GM23338 (cell line): ENCODE measurements at regions not wholly inside any gene's neighbourhood (a gene's known extent, or its start where the extent isn't known, plus 50 kb on each side); places are given as distances from the start of the nearest gene placed in this dataset.

ENCODE experiments used
- ATAC-seq: fragments of 200-7000 bp; cut with Tn5 transposase; 3 replicates; pipeline ENCODE4 v1.9.1; 2020
- DNase-seq: peaks from one replicate; pipeline ENCODE4 v3.0.0-alpha.2; 2015; ENCODE audit warnings: low spot score
- H2AFZ ChIP-seq: fragments of 200-600 bp; sonication (generic); 2 replicates; pipeline ENCODE4 v1.8.0; 2016; ENCODE audit warnings: antibody characterized with exemption, mild to moderate bottlenecking, moderate library complexity
- H3F3A ChIP-seq: fragments of 200-600 bp; sonication (generic); replicated peaks from 2 replicates; pipeline ENCODE4 v1.8.0; 2017; ENCODE audit warnings: antibody characterized with exemption, mixed run types, low read depth
- H3K27ac ChIP-seq: fragments of 200-600 bp; sonication (generic); 2 replicates; pipeline ENCODE4 v1.6.1; 2016; ENCODE audit warnings: low read depth
- H3K27me3 ChIP-seq: fragments of 200-600 bp; sonication (generic); 2 replicates; pipeline ENCODE4 v1.8.0; 2016; ENCODE audit warnings: mild to moderate bottlenecking, mixed run types, moderate library complexity; ENCODE audit not compliant: insufficient read depth
- H3K36me3 ChIP-seq: fragments of 200-600 bp; sonication (generic); 2 replicates; pipeline ENCODE4 v1.8.0; 2016; ENCODE audit warnings: mild to moderate bottlenecking; ENCODE audit not compliant: insufficient read depth
- H3K4me1 ChIP-seq: fragments of 200-600 bp; sonication (generic); 2 replicates; pipeline ENCODE4 v1.8.0; 2016; ENCODE audit warnings: mild to moderate bottlenecking, moderate library complexity; ENCODE audit not compliant: insufficient read depth
- H3K4me2 ChIP-seq: fragments of 200-600 bp; sonication (generic); 2 replicates; pipeline ENCODE4 v1.7.1; 2017; ENCODE audit warnings: mixed run types
- H3K4me3 ChIP-seq: fragments of 200-600 bp; sonication (generic); 2 replicates; pipeline ENCODE4 v1.6.1; 2016; ENCODE audit warnings: mixed run types
- H3K79me2 ChIP-seq: fragments of 200-600 bp; sonication (generic); replicated peaks from 2 replicates; pipeline ENCODE4 v1.8.0; 2017; ENCODE audit warnings: mild to moderate bottlenecking; ENCODE audit not compliant: insufficient read depth
- H3K9me2 ChIP-seq: fragments of 200-600 bp; sonication (generic); 2 replicates; pipeline ENCODE4 v1.8.0; 2017; ENCODE audit not compliant: insufficient read depth
- H4K20me1 ChIP-seq: fragments of 200-600 bp; sonication (generic); replicated peaks from 2 replicates; pipeline ENCODE4 v1.8.0; 2017; ENCODE audit warnings: mild to moderate bottlenecking; ENCODE audit not compliant: insufficient read depth
- H3K27ac Mint-ChIP-seq: 2 replicates; pipeline ENCODE4 v1.8.0; 2020; ENCODE audit warnings: inconsistent platforms, mild to moderate bottlenecking, moderate library complexity, mixed read lengths
- H3K27me3 Mint-ChIP-seq: 3 replicates; pipeline ENCODE4 v1.8.0; 2022; ENCODE audit warnings: low read depth, mild to moderate bottlenecking, moderate library complexity, mixed read lengths, inconsistent platforms; ENCODE audit not compliant: insufficient read depth, poor library complexity
- H3K36me3 Mint-ChIP-seq: 3 replicates; pipeline ENCODE4 v1.8.0; 2021; ENCODE audit warnings: low read depth, mild to moderate bottlenecking, inconsistent platforms, moderate library complexity, mixed read lengths
- H3K4me1 Mint-ChIP-seq: 3 replicates; pipeline ENCODE4 v1.8.0; 2020; ENCODE audit warnings: mild to moderate bottlenecking, inconsistent platforms, mixed read lengths
- H3K4me3 Mint-ChIP-seq: 3 replicates; pipeline ENCODE4 v1.8.0; 2021; ENCODE audit warnings: moderate library complexity, mild to moderate bottlenecking, inconsistent platforms, mixed read lengths
- H3K9me3 Mint-ChIP-seq: 3 replicates; pipeline ENCODE4 v1.8.0; 2020; ENCODE audit warnings: moderate library complexity, mild to moderate bottlenecking, inconsistent platforms, mixed read lengths
- CREB1 ChIP-seq: fragments of 250-450 bp; sonication (Bioruptor Pico); IDR thresholded peaks from 2 replicates; pipeline ENCODE4 v1.5.0; 2020; ENCODE audit warnings: low read depth, mild to moderate bottlenecking, moderate library complexity
- EZH2phosphoT487 ChIP-seq: fragments of 200-600 bp; sonication (generic); IDR thresholded peaks from one replicate; pipeline ENCODE4 v1.8.1; 2018; ENCODE audit warnings: antibody characterized with exemption; ENCODE audit not compliant: unreplicated experiment
- JUNB ChIP-seq: IDR thresholded peaks from one replicate; pipeline ENCODE4 v1.6.1; 2016; ENCODE audit warnings: antibody characterized with exemption; ENCODE audit not compliant: unreplicated experiment
- NANOG ChIP-seq: IDR thresholded peaks from 2 replicates; pipeline ENCODE4 v1.6.1; 2016; ENCODE audit warnings: antibody characterized with exemption, borderline replicate concordance
- POLR2AphosphoS5 ChIP-seq: IDR thresholded peaks from 2 replicates; pipeline ENCODE4 v1.6.1; 2016; ENCODE audit warnings: antibody characterized with exemption, low read depth
- ZNF114 ChIP-seq: fragments of 250-450 bp; sonication (Bioruptor Pico); IDR thresholded peaks from 2 replicates; pipeline ENCODE4 v1.5.0; 2020; ENCODE audit warnings: mild to moderate bottlenecking, moderate library complexity
- ZNF331 ChIP-seq: fragments of 250-450 bp; sonication (Bioruptor Pico); IDR thresholded peaks from 2 replicates; pipeline ENCODE4 v1.5.0; 2020; ENCODE audit warnings: low read depth, mild to moderate bottlenecking, moderate library complexity
- TF ChIP-seq, protein P1 (sequence below): IDR thresholded peaks from 2 replicates; pipeline ENCODE4 v1.6.1; 2016; ENCODE audit warnings: antibody characterized with exemption
- TF ChIP-seq, protein P2 (sequence below), 2 experiments: fragments of 200-600 bp in 1 of 2; sonication (generic) in 1 of 2; conservative IDR thresholded peaks; 2 replicates each; pipeline versions ENCODE4 v1.5.1 to v1.6.1; 2016 to 2017; ENCODE audit warnings: antibody characterized with exemption in 2 of 2, low read depth in 2 of 2, mild to moderate bottlenecking in 2 of 2, moderate library complexity in 1 of 2
- TF ChIP-seq, protein P3 (sequence below): fragments of 250-450 bp; sonication (Bioruptor Pico); IDR thresholded peaks from 2 replicates; pipeline ENCODE4 v1.5.0; 2020; ENCODE audit warnings: mild to moderate bottlenecking, moderate library complexity

DNA sequence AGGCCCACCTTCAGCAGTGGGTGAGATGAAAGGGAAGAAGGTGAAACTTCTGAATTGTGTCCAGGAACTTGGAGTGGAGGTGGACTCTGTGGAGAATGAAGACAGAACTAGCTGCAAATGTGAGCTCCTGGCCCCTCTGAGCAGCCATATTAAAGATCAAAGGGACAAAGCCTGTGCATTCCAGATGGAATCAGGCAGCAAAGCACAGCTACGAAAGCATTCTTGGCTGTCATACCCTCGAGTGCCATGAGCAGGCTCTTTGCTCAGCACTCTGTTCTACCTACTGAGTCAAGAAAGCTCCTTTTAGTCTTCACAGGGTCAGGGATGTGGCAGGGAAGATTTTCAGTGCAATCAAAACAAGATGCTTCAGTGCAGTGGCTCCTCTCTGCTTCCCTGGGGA is 86.3 kb upstream of the TSPAN2 start:
- H2AFZ ChIP-seq, result no peak overlapping the region
- peaks cover 11% of the 10 kb centered on the region for H3K9me2 ChIP-seq
- Mint-ChIP-seq H3K4me3 (no peak overlapping the region), H3K36me3 (no peaks in the 10 kb centered on the region), H3K4me1 (no peaks in the 10 kb centered on the region), H3K9me3 (no peaks in the 10 kb centered on the region; the same call in 2 of the 3 replicates), H3K27ac (no peak overlapping the region), H3K27me3 (peaks cover 1% of the 10 kb centered on the region)
- no peaks in the 10 kb centered on the region for H3K4me1 ChIP-seq
- TF ChIP-seq NANOG (no peak), ZNF331 (CRISPR knock-in tag) (no peak), EZH2phosphoT487 (no peak), ZNF114 (CRISPR knock-in tag) (no peak), POLR2AphosphoS5 (no peak), CREB1 (CRISPR knock-in tag) (no peak), JUNB (no peak)
- TF ChIP-seq, protein P1, sequence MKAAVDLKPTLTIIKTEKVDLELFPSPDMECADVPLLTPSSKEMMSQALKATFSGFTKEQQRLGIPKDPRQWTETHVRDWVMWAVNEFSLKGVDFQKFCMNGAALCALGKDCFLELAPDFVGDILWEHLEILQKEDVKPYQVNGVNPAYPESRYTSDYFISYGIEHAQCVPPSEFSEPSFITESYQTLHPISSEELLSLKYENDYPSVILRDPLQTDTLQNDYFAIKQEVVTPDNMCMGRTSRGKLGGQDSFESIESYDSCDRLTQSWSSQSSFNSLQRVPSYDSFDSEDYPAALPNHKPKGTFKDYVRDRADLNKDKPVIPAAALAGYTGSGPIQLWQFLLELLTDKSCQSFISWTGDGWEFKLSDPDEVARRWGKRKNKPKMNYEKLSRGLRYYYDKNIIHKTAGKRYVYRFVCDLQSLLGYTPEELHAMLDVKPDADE, result no peak
- TF ChIP-seq, protein P2, sequence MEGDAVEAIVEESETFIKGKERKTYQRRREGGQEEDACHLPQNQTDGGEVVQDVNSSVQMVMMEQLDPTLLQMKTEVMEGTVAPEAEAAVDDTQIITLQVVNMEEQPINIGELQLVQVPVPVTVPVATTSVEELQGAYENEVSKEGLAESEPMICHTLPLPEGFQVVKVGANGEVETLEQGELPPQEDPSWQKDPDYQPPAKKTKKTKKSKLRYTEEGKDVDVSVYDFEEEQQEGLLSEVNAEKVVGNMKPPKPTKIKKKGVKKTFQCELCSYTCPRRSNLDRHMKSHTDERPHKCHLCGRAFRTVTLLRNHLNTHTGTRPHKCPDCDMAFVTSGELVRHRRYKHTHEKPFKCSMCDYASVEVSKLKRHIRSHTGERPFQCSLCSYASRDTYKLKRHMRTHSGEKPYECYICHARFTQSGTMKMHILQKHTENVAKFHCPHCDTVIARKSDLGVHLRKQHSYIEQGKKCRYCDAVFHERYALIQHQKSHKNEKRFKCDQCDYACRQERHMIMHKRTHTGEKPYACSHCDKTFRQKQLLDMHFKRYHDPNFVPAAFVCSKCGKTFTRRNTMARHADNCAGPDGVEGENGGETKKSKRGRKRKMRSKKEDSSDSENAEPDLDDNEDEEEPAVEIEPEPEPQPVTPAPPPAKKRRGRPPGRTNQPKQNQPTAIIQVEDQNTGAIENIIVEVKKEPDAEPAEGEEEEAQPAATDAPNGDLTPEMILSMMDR (conservative IDR thresholded peaks at IDR 0.05; ENCODE audit: low read depth in 2 of 2), result no peak
- H3K27me3 ChIP-seq, result no peaks in the 10 kb centered on the region
- H3K79me2 ChIP-seq, result no peaks in the 10 kb centered on the region
- no peaks in the 10 kb centered on the region for H3K36me3 ChIP-seq
- H3F3A ChIP-seq, result no peaks in the 10 kb centered on the region
- no peak overlapping the region for H3K27ac ChIP-seq
- no peak overlapping the region for H3K4me3 ChIP-seq
- no peak overlapping the region for H3K4me2 ChIP-seq
- DNase-seq, result no peak
- ATAC-seq, result no peak
- H4K20me1 ChIP-seq, result no peaks in the 10 kb centered on the region

DNA sequence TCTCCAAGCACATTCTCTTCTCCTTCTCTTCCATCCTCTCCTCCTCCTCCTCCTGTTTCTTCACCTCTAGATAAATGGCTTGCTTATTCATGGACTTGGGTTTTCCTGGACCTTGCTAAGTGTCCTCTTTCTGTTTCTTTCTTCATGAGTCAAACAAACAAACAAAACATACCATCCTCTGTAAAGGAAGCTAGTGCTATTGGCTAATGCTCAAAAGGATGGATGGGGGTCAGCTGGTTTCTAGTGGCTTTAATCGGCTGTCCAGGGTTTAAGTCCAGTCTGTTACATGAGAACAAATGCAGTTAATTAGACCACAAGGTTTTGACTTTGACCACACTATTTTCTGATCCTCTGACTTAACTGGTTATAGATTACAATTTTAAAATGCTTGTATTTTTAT is 83.8 kb upstream of the TSPAN2 start:
- no peak overlapping the region for H3K27ac ChIP-seq
- no peaks in the 10 kb centered on the region for H3K36me3 Mint-ChIP-seq
- H4K20me1 ChIP-seq, result no peaks in the 10 kb centered on the region
- no peak overlapping the region for H2AFZ ChIP-seq
- H3K4me1 Mint-ChIP-seq, result no peaks in the 10 kb centered on the region
- no peak overlapping the region for H3K27ac Mint-ChIP-seq
- no peaks in the 10 kb centered on the region for H3K79me2 ChIP-seq
- H3K4me3 Mint-ChIP-seq, result no peak overlapping the region
- no peaks in the 10 kb centered on the region for H3K36me3 ChIP-seq
- H3K27me3 ChIP-seq, result no peaks in the 10 kb centered on the region
- DNase-seq (no peak), ATAC-seq (no peak)
- no peaks in the 10 kb centered on the region for H3K4me1 ChIP-seq
- H3F3A ChIP-seq, result no peaks in the 10 kb centered on the region
- peaks cover 11% of the 10 kb centered on the region; the same call in 1 of the 2 replicates for H3K9me2 ChIP-seq
- no peak overlapping the region for H3K4me3 ChIP-seq
- no peak overlapping the region for H3K4me2 ChIP-seq
- H3K27me3 Mint-ChIP-seq, result peaks cover 1% of the 10 kb centered on the region
- H3K9me3 Mint-ChIP-seq, result no peaks in the 10 kb centered on the region; the same call in 2 of the 3 replicates
- TF ChIP-seq CREB1 (CRISPR knock-in tag) (no peak), EZH2phosphoT487 (no peak), ZNF331 (CRISPR knock-in tag) (no peak), ZNF114 (CRISPR knock-in tag) (no peak), NANOG (no peak)
- TF ChIP-seq, protein P1, result no peak
- TF ChIP-seq, protein P3, sequence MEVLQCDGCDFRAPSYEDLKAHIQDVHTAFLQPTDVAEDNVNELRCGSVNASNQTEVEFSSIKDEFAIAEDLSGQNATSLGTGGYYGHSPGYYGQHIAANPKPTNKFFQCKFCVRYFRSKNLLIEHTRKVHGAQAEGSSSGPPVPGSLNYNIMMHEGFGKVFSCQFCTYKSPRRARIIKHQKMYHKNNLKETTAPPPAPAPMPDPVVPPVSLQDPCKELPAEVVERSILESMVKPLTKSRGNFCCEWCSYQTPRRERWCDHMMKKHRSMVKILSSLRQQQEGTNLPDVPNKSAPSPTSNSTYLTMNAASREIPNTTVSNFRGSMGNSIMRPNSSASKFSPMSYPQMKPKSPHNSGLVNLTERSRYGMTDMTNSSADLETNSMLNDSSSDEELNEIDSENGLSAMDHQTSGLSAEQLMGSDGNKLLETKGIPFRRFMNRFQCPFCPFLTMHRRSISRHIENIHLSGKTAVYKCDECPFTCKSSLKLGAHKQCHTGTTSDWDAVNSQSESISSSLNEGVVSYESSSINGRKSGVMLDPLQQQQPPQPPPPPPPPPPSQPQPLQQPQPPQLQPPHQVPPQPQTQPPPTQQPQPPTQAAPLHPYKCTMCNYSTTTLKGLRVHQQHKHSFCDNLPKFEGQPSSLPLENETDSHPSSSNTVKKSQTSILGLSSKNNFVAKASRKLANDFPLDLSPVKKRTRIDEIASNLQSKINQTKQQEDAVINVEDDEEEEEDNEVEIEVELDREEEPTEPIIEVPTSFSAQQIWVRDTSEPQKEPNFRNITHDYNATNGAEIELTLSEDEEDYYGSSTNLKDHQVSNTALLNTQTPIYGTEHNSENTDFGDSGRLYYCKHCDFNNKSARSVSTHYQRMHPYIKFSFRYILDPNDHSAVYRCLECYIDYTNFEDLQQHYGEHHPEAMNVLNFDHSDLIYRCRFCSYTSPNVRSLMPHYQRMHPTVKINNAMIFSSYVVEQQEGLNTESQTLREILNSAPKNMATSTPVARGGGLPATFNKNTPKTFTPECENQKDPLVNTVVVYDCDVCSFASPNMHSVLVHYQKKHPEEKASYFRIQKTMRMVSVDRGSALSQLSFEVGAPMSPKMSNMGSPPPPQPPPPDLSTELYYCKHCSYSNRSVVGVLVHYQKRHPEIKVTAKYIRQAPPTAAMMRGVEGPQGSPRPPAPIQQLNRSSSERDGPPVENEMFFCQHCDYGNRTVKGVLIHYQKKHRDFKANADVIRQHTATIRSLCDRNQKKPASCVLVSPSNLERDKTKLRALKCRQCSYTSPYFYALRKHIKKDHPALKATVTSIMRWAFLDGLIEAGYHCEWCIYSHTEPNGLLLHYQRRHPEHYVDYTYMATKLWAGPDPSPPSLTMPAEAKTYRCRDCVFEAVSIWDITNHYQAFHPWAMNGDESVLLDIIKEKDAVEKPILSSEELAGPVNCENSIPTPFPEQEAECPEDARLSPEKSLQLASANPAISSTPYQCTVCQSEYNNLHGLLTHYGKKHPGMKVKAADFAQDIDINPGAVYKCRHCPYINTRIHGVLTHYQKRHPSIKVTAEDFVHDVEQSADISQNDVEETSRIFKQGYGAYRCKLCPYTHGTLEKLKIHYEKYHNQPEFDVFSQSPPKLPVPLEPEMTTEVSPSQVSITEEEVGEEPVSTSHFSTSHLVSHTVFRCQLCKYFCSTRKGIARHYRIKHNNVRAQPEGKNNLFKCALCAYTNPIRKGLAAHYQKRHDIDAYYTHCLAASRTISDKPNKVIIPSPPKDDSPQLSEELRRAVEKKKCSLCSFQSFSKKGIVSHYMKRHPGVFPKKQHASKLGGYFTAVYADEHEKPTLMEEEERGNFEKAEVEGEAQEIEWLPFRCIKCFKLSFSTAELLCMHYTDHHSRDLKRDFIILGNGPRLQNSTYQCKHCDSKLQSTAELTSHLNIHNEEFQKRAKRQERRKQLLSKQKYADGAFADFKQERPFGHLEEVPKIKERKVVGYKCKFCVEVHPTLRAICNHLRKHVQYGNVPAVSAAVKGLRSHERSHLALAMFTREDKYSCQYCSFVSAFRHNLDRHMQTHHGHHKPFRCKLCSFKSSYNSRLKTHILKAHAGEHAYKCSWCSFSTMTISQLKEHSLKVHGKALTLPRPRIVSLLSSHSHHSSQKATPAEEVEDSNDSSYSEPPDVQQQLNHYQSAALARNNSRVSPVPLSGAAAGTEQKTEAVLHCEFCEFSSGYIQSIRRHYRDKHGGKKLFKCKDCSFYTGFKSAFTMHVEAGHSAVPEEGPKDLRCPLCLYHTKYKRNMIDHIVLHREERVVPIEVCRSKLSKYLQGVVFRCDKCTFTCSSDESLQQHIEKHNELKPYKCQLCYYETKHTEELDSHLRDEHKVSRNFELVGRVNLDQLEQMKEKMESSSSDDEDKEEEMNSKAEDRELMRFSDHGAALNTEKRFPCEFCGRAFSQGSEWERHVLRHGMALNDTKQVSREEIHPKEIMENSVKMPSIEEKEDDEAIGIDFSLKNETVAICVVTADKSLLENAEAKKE, result no peak
